ENCODE measurements at regions not wholly inside any gene's neighbourhood (a gene's known extent, or its start where the extent isn't known, plus 50 kb on each side); places are given as distances from the start of the nearest gene placed in this dataset.

GRCh38 chr2:216971593-216971992, 111.7 kb upstream of the TNP1 start:
- no peaks in the 10 kb centered on the region for H3K36me3 Mint-ChIP-seq (ENCODE audit: low read depth)
- H3K4me1 Mint-ChIP-seq: no peaks in the 10 kb centered on the region
- H3K27me3 Mint-ChIP-seq: peaks cover 12% of the 10 kb centered on the region
- no peak for ATAC-seq (replicated peaks)
- no peaks in the 10 kb centered on the region for H3K9me3 Mint-ChIP-seq
- H3K4me3 Mint-ChIP-seq: no peak overlapping the region
- no peak overlapping the region for H3K27ac Mint-ChIP-seq

GRCh38 chr2:216970359-216970915, 110.6 kb upstream of the TNP1 start:
- Mint-ChIP-seq H3K4me3 (no peak overlapping the region), H3K36me3 (ENCODE audit: low read depth) (no peaks in the 10 kb centered on the region), H3K27ac (no peak overlapping the region), H3K9me3 (no peaks in the 10 kb centered on the region), H3K4me1 (no peaks in the 10 kb centered on the region), H3K27me3 (peaks cover 12% of the 10 kb centered on the region)
- no peak for ATAC-seq (replicated peaks)

GRCh38 chr2:216967889-216968288, 108.0 kb upstream of the TNP1 start:
- Mint-ChIP-seq H3K9me3 (no peaks in the 10 kb centered on the region), H3K4me1 (no peaks in the 10 kb centered on the region), H3K27me3 (peaks cover 12% of the 10 kb centered on the region), H3K4me3 (no peak overlapping the region), H3K36me3 (ENCODE audit: low read depth) (no peaks in the 10 kb centered on the region), H3K27ac (no peak overlapping the region)
- no peak for ATAC-seq (replicated peaks)

GRCh38 chr2:216960671-216961268, 100.9 kb upstream of the TNP1 start:
- H3K36me3 Mint-ChIP-seq (ENCODE audit: low read depth): no peaks in the 10 kb centered on the region
- H3K27ac Mint-ChIP-seq: no peak overlapping the region
- H3K4me1 Mint-ChIP-seq: no peaks in the 10 kb centered on the region
- H3K27me3 Mint-ChIP-seq: no peaks in the 10 kb centered on the region
- H3K4me3 Mint-ChIP-seq: no peak overlapping the region
- no peak for ATAC-seq (replicated peaks)
- peaks cover 5% of the 10 kb centered on the region for H3K9me3 Mint-ChIP-seq

- H3K4me1 Mint-ChIP-seq: no peaks in the 10 kb centered on the region
- H3K4me3 Mint-ChIP-seq: no peak overlapping the region
- no peaks in the 10 kb centered on the region for H3K36me3 Mint-ChIP-seq (ENCODE audit: low read depth)
- ATAC-seq (replicated peaks): no peak
- peaks cover 5% of the 10 kb centered on the region for H3K9me3 Mint-ChIP-seq
- no peak overlapping the region for H3K27ac Mint-ChIP-seq
- H3K27me3 Mint-ChIP-seq: no peaks in the 10 kb centered on the region
Measured at GRCh38 chr2:216959433-216959832, 99.6 kb upstream of the TNP1 start.

GRCh38 chr2:216956820-216957493, 97.1 kb upstream of the TNP1 start:
- Mint-ChIP-seq H3K4me1 (no peaks in the 10 kb centered on the region), H3K9me3 (peaks cover 18% of the 10 kb centered on the region), H3K27ac (no peak overlapping the region), H3K4me3 (no peak overlapping the region), H3K27me3 (peaks cover 8% of the 10 kb centered on the region), H3K36me3 (ENCODE audit: low read depth) (no peaks in the 10 kb centered on the region)
- ATAC-seq (replicated peaks): no peak

- H3K27ac Mint-ChIP-seq: no peak overlapping the region
- H3K36me3 Mint-ChIP-seq (ENCODE audit: low read depth): no peaks in the 10 kb centered on the region
- H3K4me3 Mint-ChIP-seq: no peak overlapping the region
- no peaks in the 10 kb centered on the region for H3K4me1 Mint-ChIP-seq
- ATAC-seq (replicated peaks): no peak
- H3K27me3 Mint-ChIP-seq: peaks cover 9% of the 10 kb centered on the region
- H3K9me3 Mint-ChIP-seq: peaks cover 14% of the 10 kb centered on the region
Measured at GRCh38 chr2:216951171-216951570, 91.3 kb upstream of the TNP1 start.

GRCh38 chr2:216950547-216950946, 90.7 kb upstream of the TNP1 start:
- no peak for ATAC-seq (replicated peaks)
- Mint-ChIP-seq H3K27ac (no peak overlapping the region), H3K4me1 (no peaks in the 10 kb centered on the region), H3K9me3 (peaks cover 14% of the 10 kb centered on the region), H3K36me3 (ENCODE audit: low read depth) (no peaks in the 10 kb centered on the region), H3K27me3 (peaks cover 12% of the 10 kb centered on the region), H3K4me3 (no peak overlapping the region)

- Mint-ChIP-seq H3K4me3 (no peak overlapping the region), H3K9me3 (peaks cover 14% of the 10 kb centered on the region), H3K4me1 (no peaks in the 10 kb centered on the region), H3K27ac (no peak overlapping the region), H3K27me3 (peaks cover 12% of the 10 kb centered on the region), H3K36me3 (ENCODE audit: low read depth) (no peaks in the 10 kb centered on the region)
- no peak for ATAC-seq (replicated peaks)
Measured at GRCh38 chr2:216949700-216950413, 90.0 kb upstream of the TNP1 start.

GRCh38 chr2:216947055-216947454, 87.2 kb upstream of the TNP1 start:
- ATAC-seq (replicated peaks): no peak
- Mint-ChIP-seq H3K27me3 (peaks cover 6% of the 10 kb centered on the region), H3K4me3 (no peak overlapping the region), H3K4me1 (no peaks in the 10 kb centered on the region), H3K9me3 (peaks cover 3% of the 10 kb centered on the region), H3K27ac (no peak overlapping the region), H3K36me3 (ENCODE audit: low read depth) (no peaks in the 10 kb centered on the region)

GRCh38 chr2:216944733-216945132, 84.9 kb upstream of the TNP1 start:
- ATAC-seq (replicated peaks): no peak
- Mint-ChIP-seq H3K4me1 (no peaks in the 10 kb centered on the region), H3K27me3 (peaks cover 11% of the 10 kb centered on the region), H3K27ac (no peak overlapping the region), H3K4me3 (no peak overlapping the region), H3K36me3 (ENCODE audit: low read depth) (no peaks in the 10 kb centered on the region), H3K9me3 (peaks cover 13% of the 10 kb centered on the region)

GRCh38 chr2:216943109-216943508, 83.2 kb upstream of the TNP1 start:
- no peak for ATAC-seq (replicated peaks)
- Mint-ChIP-seq H3K27ac (no peak overlapping the region), H3K4me1 (no peaks in the 10 kb centered on the region), H3K36me3 (ENCODE audit: low read depth) (no peaks in the 10 kb centered on the region), H3K4me3 (no peak overlapping the region), H3K27me3 (peaks cover 12% of the 10 kb centered on the region), H3K9me3 (peaks cover 13% of the 10 kb centered on the region)

- H3K36me3 Mint-ChIP-seq (ENCODE audit: low read depth): no peaks in the 10 kb centered on the region
- no peaks in the 10 kb centered on the region for H3K4me1 Mint-ChIP-seq
- no peak overlapping the region for H3K4me3 Mint-ChIP-seq
- no peak overlapping the region for H3K27ac Mint-ChIP-seq
- H3K27me3 Mint-ChIP-seq: peaks cover 14% of the 10 kb centered on the region
- H3K9me3 Mint-ChIP-seq: peaks cover 13% of the 10 kb centered on the region
- no peak for ATAC-seq (replicated peaks)
Measured at GRCh38 chr2:216942465-216942864, 82.6 kb upstream of the TNP1 start.

- H3K9me3 Mint-ChIP-seq: peaks cover 13% of the 10 kb centered on the region
- no peak overlapping the region for H3K27ac Mint-ChIP-seq
- H3K36me3 Mint-ChIP-seq (ENCODE audit: low read depth): no peaks in the 10 kb centered on the region
Measured at GRCh38 chr2:216942016-216942415, 82.2 kb upstream of the TNP1 start.

GRCh38 chr2:216936954-216937357, 77.1 kb upstream of the TNP1 start:
- H3K36me3 Mint-ChIP-seq (ENCODE audit: low read depth): no peaks in the 10 kb centered on the region
- H3K27ac Mint-ChIP-seq: no peak overlapping the region
- no peaks in the 10 kb centered on the region for H3K4me1 Mint-ChIP-seq
- no peak for ATAC-seq (replicated peaks)
- peaks cover 10% of the 10 kb centered on the region for H3K9me3 Mint-ChIP-seq
- no peak overlapping the region for H3K4me3 Mint-ChIP-seq
- peaks cover 12% of the 10 kb centered on the region for H3K27me3 Mint-ChIP-seq

More at GRCh38 chr2:216942016-216942415, 82.2 kb upstream of the TNP1 start:
- no peak overlapping the region for H3K4me3 Mint-ChIP-seq
- no peak for ATAC-seq (replicated peaks)
- no peaks in the 10 kb centered on the region for H3K4me1 Mint-ChIP-seq
- H3K27me3 Mint-ChIP-seq: peaks cover 14% of the 10 kb centered on the region

Data from activated T-helper 17 cell treated with anti-CD3 and anti-CD28 coated beads, Interleukin-2, amount 50 U/mL, for 72 hours (primary cell).